PC-9 (cell line): ENCODE measurements at regions not wholly inside any gene's neighbourhood (a gene's known extent, or its start where the extent isn't known, plus 50 kb on each side); places are given as distances from the start of the nearest gene placed in this dataset.

Source experiments
- BruUV-seq: library from RNA; stranded (reverse); fragments of 400-500 nt; replicated peaks from 2 replicates; lab custom pipeline; 2021; lab: Mats Ljungman, UMichigan
- CTCF ChIA-PET: fragments of 300-600 bp; sonication (Branson Sonifier 250); formaldehyde crosslinking; loops from one replicate; lab custom pipeline; 2022; ENCODE audit warnings: antibody characterized with exemption; lab: Charles Lee
- POLR2A ChIA-PET: fragments of 300-600 bp; sonication (Branson Sonifier 250); formaldehyde crosslinking; loops from one replicate; lab custom pipeline; 2022; ENCODE audit warnings: antibody characterized with exemption; ENCODE audit not compliant: unreplicated experiment; lab: Charles Lee
- DNase-seq, 2 experiments: peaks; one replicate each; pipeline versions ENCODE4 v3.0.0 to v3.0.0-alpha.2; 2015 to 2022; ENCODE audit warnings: mixed read lengths in 1 of 2
- H2AFZ ChIP-seq: fragments of 200-600 bp; sonication (generic); 2 replicates; pipeline ENCODE4 v1.8.1; 2017; ENCODE audit warnings: antibody characterized with exemption
- H3F3A ChIP-seq: fragments of 200-600 bp; sonication (generic); 2 replicates; pipeline ENCODE4 v1.8.1; 2017; ENCODE audit warnings: antibody characterized with exemption, mild to moderate bottlenecking, low read depth; ENCODE audit not compliant: insufficient read depth
- H3K27ac ChIP-seq: fragments of 200-600 bp; sonication (generic); 2 replicates; pipeline ENCODE4 v1.6.1; 2016; ENCODE audit warnings: mixed run types
- H3K27me3 ChIP-seq: fragments of 200-600 bp; sonication (generic); 2 replicates; pipeline ENCODE4 v1.6.1; 2016; ENCODE audit warnings: low read depth, mixed run types; ENCODE audit not compliant: insufficient read depth
- H3K36me3 ChIP-seq: fragments of 200-600 bp; sonication (generic); 2 replicates; pipeline ENCODE4 v1.6.1; 2016; ENCODE audit warnings: low read depth, mixed run types
- H3K4me1 ChIP-seq: fragments of 200-600 bp; sonication (generic); replicated peaks from 2 replicates; pipeline ENCODE4 v1.6.1; 2016; ENCODE audit warnings: mixed run types; ENCODE audit not compliant: insufficient read depth
- H3K4me2 ChIP-seq: fragments of 200-600 bp; sonication (generic); 2 replicates; pipeline ENCODE4 v1.6.1; 2017; ENCODE audit warnings: mixed run types
- H3K4me3 ChIP-seq: fragments of 200-600 bp; sonication (generic); 2 replicates; pipeline ENCODE4 v1.6.1; 2016; ENCODE audit warnings: mixed run types
- H3K79me2 ChIP-seq: fragments of 200-600 bp; sonication (generic); 2 replicates; pipeline ENCODE4 v1.6.1; 2017; ENCODE audit warnings: low read depth, mixed run types
- H3K9me2 ChIP-seq: fragments of 200-600 bp; sonication (generic); 2 replicates; pipeline ENCODE4 v1.8.1; 2017; ENCODE audit warnings: mild to moderate bottlenecking; ENCODE audit not compliant: insufficient read depth
- H3K9me3 ChIP-seq: fragments of 200-600 bp; sonication (generic); 2 replicates; pipeline ENCODE4 v1.8.1; 2016; ENCODE audit warnings: low read depth; ENCODE audit not compliant: insufficient read depth
- H4K20me1 ChIP-seq: fragments of 200-600 bp; sonication (generic); 2 replicates; pipeline ENCODE4 v1.8.1; 2017; ENCODE audit not compliant: insufficient read depth
- CTCF ChIP-seq: fragments of 200-600 bp; sonication (generic); conservative IDR thresholded peaks from 2 replicates; pipeline ENCODE4 v1.6.1; 2017; ENCODE audit warnings: mixed run types, antibody characterized with exemption, mild to moderate bottlenecking, moderate library complexity
- EZH2 ChIP-seq: fragments of 200-600 bp; sonication (generic); IDR thresholded peaks from 2 replicates; pipeline ENCODE4 v1.8.0; 2017; ENCODE audit warnings: antibody characterized with exemption, low read depth
- intact Hi-C: fragments of 100-400 bp; cut with micrococcal nuclease; formaldehyde crosslinking; loops from one replicate; pipeline ENCODE4 v1.10.0; 2022; ENCODE audit not compliant: unreplicated experiment

- no peak for DNase-seq
- ChIA-PET POLR2A (no interaction called here), CTCF (no interaction called here)
- H3K27ac ChIP-seq = no peak overlapping the region
- H4K20me1 ChIP-seq = no peaks in the 10 kb centered on the region
- H3K9me3 ChIP-seq = no peaks in the 10 kb centered on the region
- no peak overlapping the region for H3K4me2 ChIP-seq
- no peaks in the 10 kb centered on the region for H3F3A ChIP-seq
- H3K9me2 ChIP-seq = no peaks in the 10 kb centered on the region
- intact Hi-C loops = no loop called here
- no peak overlapping the region for H2AFZ ChIP-seq
- H3K4me3 ChIP-seq = no peak overlapping the region
- no peaks in the 10 kb centered on the region for H3K27me3 ChIP-seq
- BruUV-seq = no TSS peak
- no peaks in the 10 kb centered on the region for H3K79me2 ChIP-seq
- H3K4me1 ChIP-seq = no peaks in the 10 kb centered on the region
- TF ChIP-seq CTCF (no peak), EZH2 (no peak)
- no peaks in the 10 kb centered on the region for H3K36me3 ChIP-seq
These were observed 68.5 kb upstream of the FERD3L start for GRCh38 chr7:19213746-19214145.

GRCh38 chr7:19210893-19211413, 65.7 kb upstream of the FERD3L start:
- H3K27ac ChIP-seq = no peak overlapping the region
- TF ChIP-seq EZH2 (no peak), CTCF (no peak)
- BruUV-seq = no TSS peak
- no peak overlapping the region for H2AFZ ChIP-seq
- DNase-seq = no peak
- no peaks in the 10 kb centered on the region for H3K27me3 ChIP-seq
- no peaks in the 10 kb centered on the region for H4K20me1 ChIP-seq
- ChIA-PET POLR2A (no interaction called here), CTCF (no interaction called here)
- intact Hi-C loops = no loop called here
- no peaks in the 10 kb centered on the region for H3K36me3 ChIP-seq
- no peaks in the 10 kb centered on the region for H3K4me1 ChIP-seq
- H3K4me2 ChIP-seq = no peak overlapping the region
- H3K9me3 ChIP-seq = no peaks in the 10 kb centered on the region
- H3K79me2 ChIP-seq = no peaks in the 10 kb centered on the region
- no peak overlapping the region for H3K4me3 ChIP-seq
- H3F3A ChIP-seq = no peaks in the 10 kb centered on the region
- H3K9me2 ChIP-seq = no peaks in the 10 kb centered on the region

- no peak overlapping the region for H3K27ac ChIP-seq
- no peak overlapping the region for H3K4me2 ChIP-seq
- no peak for DNase-seq
- H2AFZ ChIP-seq = no peak overlapping the region
- H4K20me1 ChIP-seq = no peaks in the 10 kb centered on the region
- H3F3A ChIP-seq = no peaks in the 10 kb centered on the region
- POLR2A ChIA-PET = interaction anchor here (0.6 kb wide), 1 partner anchor 313 kb away, joined by 9 read pairs; no protein-coding TSS in a partner anchor
- no peaks in the 10 kb centered on the region for H3K27me3 ChIP-seq
- H3K79me2 ChIP-seq = no peaks in the 10 kb centered on the region
- no peak for TF ChIP-seq CTCF
- TF ChIP-seq EZH2 = no peak
- H3K9me2 ChIP-seq = no peaks in the 10 kb centered on the region
- H3K4me3 ChIP-seq = no peak overlapping the region
- no TSS peak for BruUV-seq
- H3K36me3 ChIP-seq = no peaks in the 10 kb centered on the region
- H3K4me1 ChIP-seq = no peaks in the 10 kb centered on the region
- H3K9me3 ChIP-seq = no peaks in the 10 kb centered on the region
- CTCF ChIA-PET = no interaction called here
- intact Hi-C loops = no loop called here
These were observed 64.0 kb upstream of the FERD3L start for GRCh38 chr7:19209166-19209696.
